Smooth muscle cell (in vitro differentiated cells): ENCODE measurements at regions not wholly inside any gene's neighbourhood (a gene's known extent, or its start where the extent isn't known, plus 50 kb on each side); places are given as distances from the start of the nearest gene placed in this dataset.

ENCODE experiments used
- DNase-seq: peaks from one replicate; lab custom pipeline; 2025; ENCODE audit not compliant: unreplicated experiment; lab: John Stamatoyannopoulos, UW
- H2AFZ ChIP-seq: fragments of 200-600 bp; sonication (generic); 2 replicates; pipeline ENCODE4 v1.6.0; 2016; ENCODE audit warnings: antibody characterized with exemption, low read depth, mild to moderate bottlenecking
- H3F3A ChIP-seq: fragments of 200-600 bp; sonication (generic); 2 replicates; pipeline ENCODE4 v1.6.0; 2017; ENCODE audit warnings: antibody characterized with exemption, low read depth
- H3K27ac ChIP-seq: fragments of 200-600 bp; sonication (generic); 2 replicates; pipeline ENCODE4 v1.5.1; 2016; ENCODE audit warnings: low read depth, mild to moderate bottlenecking
- H3K27me3 ChIP-seq: fragments of 200-600 bp; sonication (generic); 2 replicates; pipeline ENCODE4 v1.6.1; 2016; ENCODE audit warnings: low read depth, mild to moderate bottlenecking
- H3K36me3 ChIP-seq: fragments of 200-600 bp; sonication (generic); 2 replicates; pipeline ENCODE4 v1.5.1; 2016; ENCODE audit warnings: low read depth
- H3K4me1 ChIP-seq: fragments of 200-600 bp; sonication (generic); 2 replicates; pipeline ENCODE4 v1.5.1; 2016; ENCODE audit warnings: low read depth
- H3K4me2 ChIP-seq: fragments of 200-600 bp; sonication (generic); 2 replicates; pipeline ENCODE4 v1.6.0; 2016; ENCODE audit warnings: mild to moderate bottlenecking
- H3K4me3 ChIP-seq: fragments of 200-600 bp; sonication (generic); 2 replicates; pipeline ENCODE4 v1.5.1; 2016; ENCODE audit warnings: mild to moderate bottlenecking
- H3K79me2 ChIP-seq: fragments of 200-600 bp; sonication (generic); 2 replicates; pipeline ENCODE4 v1.6.0; 2016; ENCODE audit warnings: low read depth, mild to moderate bottlenecking
- H3K9ac ChIP-seq: fragments of 200-600 bp; sonication (generic); 2 replicates; pipeline ENCODE4 v1.6.0; 2016; ENCODE audit warnings: low read depth
- H3K9me3 ChIP-seq: fragments of 200-600 bp; sonication (generic); replicated peaks from 2 replicates; pipeline ENCODE4 v1.5.1; 2016; ENCODE audit warnings: low read depth
- H4K20me1 ChIP-seq: fragments of 200-600 bp; sonication (generic); 2 replicates; pipeline ENCODE4 v1.6.0; 2016; ENCODE audit warnings: low read depth
- CTCF ChIP-seq: fragments of 200-600 bp; sonication (generic); IDR thresholded peaks from 2 replicates; pipeline ENCODE4 v1.5.1; 2017; ENCODE audit warnings: borderline replicate concordance, mild to moderate bottlenecking, antibody characterized with exemption; ENCODE audit not compliant: insufficient read depth, poor library complexity, severe bottlenecking
- WGBS: methylation state at CpG from one replicate; pipeline ENCODE4 v1.1.7; 2016; ENCODE audit warnings: low lambda C conversion rate; 5-methylcytosine and 5-hydroxymethylcytosine counted together

GRCh38 chr20:17021481-17021880 is 205.4 kb upstream of the PCSK2 start:
- no peak for DNase-seq
- no peaks in the 10 kb centered on the region for H3K27me3 ChIP-seq
- H3K9me3 ChIP-seq: no peaks in the 10 kb centered on the region
- H3K4me3 ChIP-seq: no peak overlapping the region
- no peak overlapping the region for H3K4me2 ChIP-seq
- no peak for TF ChIP-seq CTCF
- H4K20me1 ChIP-seq: no peaks in the 10 kb centered on the region
- H3K36me3 ChIP-seq: no peaks in the 10 kb centered on the region
- H3F3A ChIP-seq: no peaks in the 10 kb centered on the region
- H3K9ac ChIP-seq: no peak overlapping the region
- no peak overlapping the region for H2AFZ ChIP-seq
- no peak overlapping the region for H3K27ac ChIP-seq
- H3K79me2 ChIP-seq: no peaks in the 10 kb centered on the region
- H3K4me1 ChIP-seq: peaks cover 25% of the 10 kb centered on the region

GRCh38 chr20:17023036-17023435 is 203.8 kb upstream of the PCSK2 start:
- no peak overlapping the region for H3K4me2 ChIP-seq
- no peaks in the 10 kb centered on the region for H3K27me3 ChIP-seq
- no peaks in the 10 kb centered on the region for H3F3A ChIP-seq
- no peak overlapping the region for H2AFZ ChIP-seq
- no peaks in the 10 kb centered on the region for H3K79me2 ChIP-seq
- no peaks in the 10 kb centered on the region for H3K9me3 ChIP-seq
- peaks cover 25% of the 10 kb centered on the region for H3K4me1 ChIP-seq
- no peaks in the 10 kb centered on the region for H3K36me3 ChIP-seq
- no peaks in the 10 kb centered on the region for H4K20me1 ChIP-seq
- no peak overlapping the region for H3K9ac ChIP-seq
- H3K27ac ChIP-seq: no peak overlapping the region
- no peak for DNase-seq
- no peak overlapping the region for H3K4me3 ChIP-seq
- 92% methylated on average over 1 of the region's 1 CpG for WGBS
- TF ChIP-seq CTCF: no peak

GRCh38 chr20:17023806-17024205 is 203.0 kb upstream of the PCSK2 start:
- Histone ChIP-seq H3K27ac (no peak overlapping the region), H2AFZ (no peak overlapping the region)

More at GRCh38 chr20:17023806-17024205, 203.0 kb upstream of the PCSK2 start:
- Histone ChIP-seq H3K9ac (no peak overlapping the region), H3F3A (no peaks in the 10 kb centered on the region), H3K36me3 (no peaks in the 10 kb centered on the region), H3K79me2 (no peaks in the 10 kb centered on the region), H3K4me2 (peak overlapping the region; percentile 61), H3K4me1 (peaks cover 25% of the 10 kb centered on the region), H3K4me3 (no peak overlapping the region), H3K27me3 (no peaks in the 10 kb centered on the region), H4K20me1 (no peaks in the 10 kb centered on the region), H3K9me3 (no peaks in the 10 kb centered on the region)
- 9% methylated on average over 8 of the region's 8 CpGs for WGBS
- DNase-seq: no peak
- TF ChIP-seq CTCF: no peak
